ENCODE measurements at regions not wholly inside any gene's neighbourhood (a gene's known extent, or its start where the extent isn't known, plus 50 kb on each side); places are given as distances from the start of the nearest gene placed in this dataset.
"Not testable (repeated sequence)": the region's sequence is repeated elsewhere in the genome, so short reads cannot be mapped to it uniquely, and the experiment has no call there.

GRCh38 chr4:100340512-100341485 lies 150.5 kb upstream of the DDIT4L start:
- in situ Hi-C loops (cut with HindIII; ENCODE audit: low sequenced_read_pairs), result no loop called here
- DNase-seq (ENCODE audit: low spot score), result peak; percentile 27

GRCh38 chr4:100339870-100340269 lies 149.6 kb upstream of the DDIT4L start:
- no peak for DNase-seq (ENCODE audit: low spot score)
- in situ Hi-C loops (cut with HindIII; ENCODE audit: low sequenced_read_pairs), result no loop called here

- in situ Hi-C loops (cut with HindIII; ENCODE audit: low sequenced_read_pairs); DNase-seq (ENCODE audit: low spot score): not testable (repeated sequence)
These were observed 143.2 kb upstream of the DDIT4L start for GRCh38 chr4:100333491-100333890.

GRCh38 chr4:100317032-100317864 lies 127.0 kb upstream of the DDIT4L start:
- in situ Hi-C loops (cut with HindIII; ENCODE audit: low sequenced_read_pairs), result no loop called here
- peak; percentile 53 for DNase-seq (ENCODE audit: low spot score)

- in situ Hi-C loops (cut with HindIII; ENCODE audit: low sequenced_read_pairs), result no loop called here
- DNase-seq (ENCODE audit: low spot score), result no peak
These were observed 123.8 kb upstream of the DDIT4L start for GRCh38 chr4:100314057-100314456.

GRCh38 chr4:100312615-100313350 lies 122.5 kb upstream of the DDIT4L start:
- in situ Hi-C loops (cut with HindIII; ENCODE audit: low sequenced_read_pairs), result no loop called here

GRCh38 chr4:100311181-100311580 lies 120.9 kb upstream of the DDIT4L start:
- DNase-seq (ENCODE audit: low spot score), result no peak

More at GRCh38 chr4:100312615-100313350, 122.5 kb upstream of the DDIT4L start:
- no peak for DNase-seq (ENCODE audit: low spot score)

GRCh38 chr4:100306018-100306417 lies 115.8 kb upstream of the DDIT4L start:
- no peak for DNase-seq (ENCODE audit: low spot score)

More at GRCh38 chr4:100311181-100311580, 120.9 kb upstream of the DDIT4L start:
- in situ Hi-C loops (cut with HindIII; ENCODE audit: low sequenced_read_pairs), result no loop called here

GRCh38 chr4:100302061-100303026 lies 112.1 kb upstream of the DDIT4L start:
- DNase-seq (ENCODE audit: low spot score), result no peak
- in situ Hi-C loops (cut with HindIII; ENCODE audit: low sequenced_read_pairs), result no loop called here

More at GRCh38 chr4:100306018-100306417, 115.8 kb upstream of the DDIT4L start:
- in situ Hi-C loops (cut with HindIII; ENCODE audit: low sequenced_read_pairs), result no loop called here

- in situ Hi-C loops (cut with HindIII; ENCODE audit: low sequenced_read_pairs), result no loop called here
- peak; percentile 13 for DNase-seq (ENCODE audit: low spot score)
These were observed 109.0 kb upstream of the DDIT4L start for GRCh38 chr4:100299046-100299840.

GRCh38 chr4:100295792-100296191 lies 105.5 kb upstream of the DDIT4L start:
- in situ Hi-C loops (cut with HindIII; ENCODE audit: low sequenced_read_pairs), result no loop called here
- no peak for DNase-seq (ENCODE audit: low spot score)

GRCh38 chr4:100294356-100294755 lies 104.1 kb upstream of the DDIT4L start:
- in situ Hi-C loops (cut with HindIII; ENCODE audit: low sequenced_read_pairs), result no loop called here
- no peak for DNase-seq (ENCODE audit: low spot score)

GRCh38 chr4:100290585-100290984 lies 100.3 kb upstream of the DDIT4L start:
- in situ Hi-C loops (cut with HindIII; ENCODE audit: low sequenced_read_pairs), result no loop called here
- no peak for DNase-seq (ENCODE audit: low spot score)

- in situ Hi-C loops (cut with HindIII; ENCODE audit: low sequenced_read_pairs), result no loop called here
- DNase-seq (ENCODE audit: low spot score), result no peak
These were observed 99.7 kb upstream of the DDIT4L start for GRCh38 chr4:100289946-100290345.

- in situ Hi-C loops (cut with HindIII; ENCODE audit: low sequenced_read_pairs), result no loop called here
- no peak for DNase-seq (ENCODE audit: low spot score)
These were observed 99.2 kb upstream of the DDIT4L start for GRCh38 chr4:100289530-100289888.

- no peak for DNase-seq (ENCODE audit: low spot score)
- in situ Hi-C loops (cut with HindIII; ENCODE audit: low sequenced_read_pairs), result no loop called here
These were observed 98.7 kb upstream of the DDIT4L start for GRCh38 chr4:100288811-100289529.

GRCh38 chr4:100288161-100288560 lies 97.9 kb upstream of the DDIT4L start:
- DNase-seq (ENCODE audit: low spot score), result no peak
- in situ Hi-C loops (cut with HindIII; ENCODE audit: low sequenced_read_pairs), result no loop called here
